ENCODE measurements at regions not wholly inside any gene's neighbourhood (a gene's known extent, or its start where the extent isn't known, plus 50 kb on each side); places are given as distances from the start of the nearest gene placed in this dataset.

DNA sequence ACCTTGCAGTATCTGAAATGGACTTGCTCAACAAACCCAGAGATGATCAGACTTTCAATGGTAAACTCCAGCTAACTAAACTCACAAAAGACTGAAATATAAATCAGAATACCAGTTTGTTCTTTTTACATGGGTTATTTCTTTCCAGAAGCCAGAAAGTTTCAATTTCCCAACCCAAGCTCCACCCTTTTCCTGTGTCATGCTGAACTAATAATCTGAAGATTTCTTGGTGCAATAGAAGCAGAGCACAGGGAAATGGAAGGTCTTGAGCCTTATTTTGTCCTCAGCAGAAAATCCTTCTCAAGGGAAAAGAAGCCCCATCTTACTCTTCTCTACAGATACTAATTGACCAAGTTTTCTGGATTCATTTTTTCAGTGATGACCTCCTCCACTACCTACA lies 93.3 kb upstream of the PAPOLG start:
- no peaks in the 10 kb centered on the region for H3K27me3 ChIP-seq (ENCODE audit: control insufficient read depth, insufficient read depth, low read length)
- H3K4me3 ChIP-seq (ENCODE audit: low read depth, low read length) = no peak overlapping the region
- H3K4me2 ChIP-seq (ENCODE audit: low read length) = no peak overlapping the region
- H2AFZ ChIP-seq = no peak overlapping the region
- no peaks in the 10 kb centered on the region for H3K4me1 ChIP-seq
- no peaks in the 10 kb centered on the region for H3K36me3 ChIP-seq (ENCODE audit: control insufficient read depth, insufficient read depth, low read length)
- no peaks in the 10 kb centered on the region for H3K9me3 ChIP-seq (ENCODE audit: control insufficient read depth, low read length)
- H3K27ac ChIP-seq = no peak overlapping the region
- no peaks in the 10 kb centered on the region for H3K79me2 ChIP-seq
- H3K9ac ChIP-seq = no peak overlapping the region
- TF ChIP-seq, protein P1, sequence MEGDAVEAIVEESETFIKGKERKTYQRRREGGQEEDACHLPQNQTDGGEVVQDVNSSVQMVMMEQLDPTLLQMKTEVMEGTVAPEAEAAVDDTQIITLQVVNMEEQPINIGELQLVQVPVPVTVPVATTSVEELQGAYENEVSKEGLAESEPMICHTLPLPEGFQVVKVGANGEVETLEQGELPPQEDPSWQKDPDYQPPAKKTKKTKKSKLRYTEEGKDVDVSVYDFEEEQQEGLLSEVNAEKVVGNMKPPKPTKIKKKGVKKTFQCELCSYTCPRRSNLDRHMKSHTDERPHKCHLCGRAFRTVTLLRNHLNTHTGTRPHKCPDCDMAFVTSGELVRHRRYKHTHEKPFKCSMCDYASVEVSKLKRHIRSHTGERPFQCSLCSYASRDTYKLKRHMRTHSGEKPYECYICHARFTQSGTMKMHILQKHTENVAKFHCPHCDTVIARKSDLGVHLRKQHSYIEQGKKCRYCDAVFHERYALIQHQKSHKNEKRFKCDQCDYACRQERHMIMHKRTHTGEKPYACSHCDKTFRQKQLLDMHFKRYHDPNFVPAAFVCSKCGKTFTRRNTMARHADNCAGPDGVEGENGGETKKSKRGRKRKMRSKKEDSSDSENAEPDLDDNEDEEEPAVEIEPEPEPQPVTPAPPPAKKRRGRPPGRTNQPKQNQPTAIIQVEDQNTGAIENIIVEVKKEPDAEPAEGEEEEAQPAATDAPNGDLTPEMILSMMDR (IDR thresholded peaks at IDR 0.05) = no peak

- Histone ChIP-seq H2AFZ (no peak overlapping the region), H3K4me3 (ENCODE audit: low read depth, low read length) (no peak overlapping the region), H3K9ac (no peak overlapping the region), H3K27me3 (ENCODE audit: control insufficient read depth, insufficient read depth, low read length) (no peaks in the 10 kb centered on the region), H3K36me3 (ENCODE audit: control insufficient read depth, insufficient read depth, low read length) (no peaks in the 10 kb centered on the region), H3K79me2 (no peaks in the 10 kb centered on the region), H3K27ac (no peak overlapping the region), H3K4me2 (ENCODE audit: low read length) (no peak overlapping the region), H3K4me1 (peaks cover 6% of the 10 kb centered on the region), H3K9me3 (ENCODE audit: control insufficient read depth, low read length) (no peaks in the 10 kb centered on the region)
- TF ChIP-seq, protein P1 (IDR thresholded peaks at IDR 0.05) = no peak
These were observed 84.1 kb upstream of the PAPOLG start for GRCh38 chr2:60671966-60672365.

DNA sequence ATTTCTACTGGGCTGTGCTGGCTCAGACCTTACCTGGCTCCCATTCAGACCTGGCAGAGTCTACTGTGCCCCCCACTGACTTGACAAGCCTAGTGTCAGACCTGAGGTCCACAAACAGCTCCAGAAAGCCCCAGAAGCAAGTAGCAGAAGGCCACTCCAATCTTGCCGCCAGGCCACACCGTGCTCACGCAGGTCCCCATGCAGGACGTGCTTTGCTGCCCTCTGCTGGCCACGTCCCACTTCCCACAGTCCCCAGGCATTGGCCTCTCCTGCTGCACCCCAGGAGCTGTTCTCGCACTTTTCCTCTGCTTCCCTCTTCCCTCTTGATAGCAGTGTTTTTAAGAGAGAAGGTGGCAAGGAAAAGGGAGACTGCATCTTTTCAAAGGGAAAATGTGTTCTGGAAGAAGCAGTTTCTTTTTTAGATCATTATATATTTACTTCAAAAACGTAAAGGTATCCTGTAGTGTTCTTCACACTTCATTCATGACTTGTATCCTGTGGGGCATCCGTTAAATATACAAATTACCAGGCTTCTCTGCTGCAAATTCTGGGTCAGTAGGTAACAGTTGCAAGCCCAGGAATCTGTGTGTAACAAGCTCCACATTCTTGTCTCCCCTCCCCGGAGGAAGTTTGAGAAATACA lies 81.4 kb upstream of the PAPOLG start:
- H3K9me3 ChIP-seq (ENCODE audit: control insufficient read depth, low read length) = no peaks in the 10 kb centered on the region
- no peaks in the 10 kb centered on the region for H3K36me3 ChIP-seq (ENCODE audit: control insufficient read depth, insufficient read depth, low read length)
- no peak overlapping the region for H3K4me2 ChIP-seq (ENCODE audit: low read length)
- no peak overlapping the region for H3K4me3 ChIP-seq (ENCODE audit: low read depth, low read length)
- H3K9ac ChIP-seq = no peak overlapping the region
- peak overlapping the region; percentile 78 for H2AFZ ChIP-seq
- no peaks in the 10 kb centered on the region for H3K27me3 ChIP-seq (ENCODE audit: control insufficient read depth, insufficient read depth, low read length)
- H3K27ac ChIP-seq = no peak overlapping the region
- peaks cover 10% of the 10 kb centered on the region for H3K4me1 ChIP-seq
- H3K79me2 ChIP-seq = no peaks in the 10 kb centered on the region
- TF ChIP-seq, protein P1 (IDR thresholded peaks at IDR 0.05) = peak; percentile 93

DNA sequence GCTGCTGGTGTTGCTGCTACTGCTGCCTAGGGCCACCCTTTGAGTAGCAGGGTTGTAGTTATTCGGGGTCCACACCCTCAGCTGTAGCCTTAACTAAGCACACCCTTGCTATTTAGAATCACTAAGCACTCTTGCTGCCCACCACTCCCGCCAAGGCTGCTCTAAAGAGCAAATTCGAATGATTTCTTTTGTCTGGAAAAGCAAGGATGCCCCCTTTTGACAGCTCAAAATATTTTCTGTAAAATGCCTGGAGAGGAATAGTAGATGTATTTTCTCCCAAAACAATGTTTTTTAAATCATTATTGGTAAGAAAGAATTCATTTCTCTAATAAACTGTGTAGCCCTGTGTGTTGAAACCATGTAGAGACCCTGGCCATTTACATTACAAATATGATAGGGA lies 80.8 kb upstream of the PAPOLG start:
- H3K9ac ChIP-seq = no peak overlapping the region
- no peak overlapping the region for H3K27ac ChIP-seq
- H3K4me2 ChIP-seq (ENCODE audit: low read length) = no peak overlapping the region
- no peaks in the 10 kb centered on the region for H3K79me2 ChIP-seq
- TF ChIP-seq, protein P1 (IDR thresholded peaks at IDR 0.05) = no peak
- H2AFZ ChIP-seq = no peak overlapping the region
- H3K4me3 ChIP-seq (ENCODE audit: low read depth, low read length) = no peak overlapping the region
- H3K27me3 ChIP-seq (ENCODE audit: control insufficient read depth, insufficient read depth, low read length) = no peaks in the 10 kb centered on the region
- H3K4me1 ChIP-seq = peaks cover 10% of the 10 kb centered on the region
- H3K9me3 ChIP-seq (ENCODE audit: control insufficient read depth, low read length) = no peaks in the 10 kb centered on the region
- no peaks in the 10 kb centered on the region for H3K36me3 ChIP-seq (ENCODE audit: control insufficient read depth, insufficient read depth, low read length)

- H3K4me3 ChIP-seq (ENCODE audit: low read depth, low read length) = peak overlapping the region; percentile 32
- peaks cover 10% of the 10 kb centered on the region for H3K4me1 ChIP-seq
- peak overlapping the region; percentile 24 for H3K4me2 ChIP-seq (ENCODE audit: low read length)
- H3K36me3 ChIP-seq (ENCODE audit: control insufficient read depth, insufficient read depth, low read length) = no peaks in the 10 kb centered on the region
- H3K27me3 ChIP-seq (ENCODE audit: control insufficient read depth, insufficient read depth, low read length) = no peaks in the 10 kb centered on the region
- no peak overlapping the region for H3K9ac ChIP-seq
- H3K27ac ChIP-seq = peak overlapping the region; percentile 22
- peak overlapping the region; percentile 41 for H2AFZ ChIP-seq
- TF ChIP-seq, protein P1 (IDR thresholded peaks at IDR 0.05) = no peak
- H3K9me3 ChIP-seq (ENCODE audit: control insufficient read depth, low read length) = no peaks in the 10 kb centered on the region
- H3K79me2 ChIP-seq = no peaks in the 10 kb centered on the region
These were observed 79.2 kb upstream of the PAPOLG start for GRCh38 chr2:60676706-60677330.

Measured in parathyroid adenoma (tissue), 2 donors.